GM21515 (cell line): ENCODE measurements at regions not wholly inside any gene's neighbourhood (a gene's known extent, or its start where the extent isn't known, plus 50 kb on each side); places are given as distances from the start of the nearest gene placed in this dataset.
"Not testable (repeated sequence)": the region's sequence is repeated elsewhere in the genome, so short reads cannot be mapped to it uniquely, and the experiment has no call there.

Source experiments
- ATAC-seq: cut with Tn5 transposase; IDR thresholded peaks from one replicate; pipeline ENCODE4 v1.9.1; 2021; ENCODE audit not compliant: unreplicated experiment

- ATAC-seq, result no peak
These were observed 361.9 kb downstream of the HLX start for GRCh38 chr1:221241157-221241556.

GRCh38 chr1:221241592-221241991 is 362.3 kb downstream of the HLX start:
- no peak for ATAC-seq

GRCh38 chr1:221246067-221246466 is 366.8 kb downstream of the HLX start:
- no peak for ATAC-seq

- no peak for ATAC-seq
These were observed 367.6 kb downstream of the HLX start for GRCh38 chr1:221246628-221247415.

GRCh38 chr1:221251580-221251979 is 372.3 kb downstream of the HLX start:
- ATAC-seq, result no peak

- no peak for ATAC-seq
These were observed 375.6 kb downstream of the HLX start for GRCh38 chr1:221254813-221255212.

GRCh38 chr1:221256773-221257172 is 377.5 kb downstream of the HLX start:
- ATAC-seq, result no peak

- ATAC-seq, result not testable (repeated sequence)
These were observed 378.3 kb downstream of the HLX start for GRCh38 chr1:221257548-221257947.

GRCh38 chr1:221262677-221263076 is 383.4 kb downstream of the HLX start:
- not testable (repeated sequence) for ATAC-seq

- peak; percentile 92 for ATAC-seq
These were observed 384.9 kb downstream of the HLX start for GRCh38 chr1:221263831-221264767.

- no peak for ATAC-seq
These were observed 385.6 kb downstream of the HLX start for GRCh38 chr1:221264848-221265247.

GRCh38 chr1:221268295-221268694 is 389.1 kb downstream of the HLX start:
- no peak for ATAC-seq

- ATAC-seq, result no peak
These were observed 392.5 kb downstream of the HLX start for GRCh38 chr1:221271701-221272100.

GRCh38 chr1:221272940-221273339 is 393.7 kb downstream of the HLX start:
- no peak for ATAC-seq

GRCh38 chr1:221274373-221274772 is 395.1 kb downstream of the HLX start:
- no peak for ATAC-seq

GRCh38 chr1:221276896-221277409 is 397.7 kb downstream of the HLX start:
- ATAC-seq, result no peak

GRCh38 chr1:221279146-221279545 is 399.9 kb downstream of the HLX start:
- ATAC-seq, result no peak

- no peak for ATAC-seq
These were observed 404.3 kb downstream of the HLX start for GRCh38 chr1:221283532-221283931.

- no peak for ATAC-seq
These were observed 404.8 kb downstream of the HLX start for GRCh38 chr1:221284028-221284427.

GRCh38 chr1:221284991-221285390 is 405.7 kb downstream of the HLX start:
- ATAC-seq, result not testable (repeated sequence)

GRCh38 chr1:221285458-221286210 is 406.4 kb downstream of the HLX start:
- ATAC-seq, result not testable (repeated sequence)
